ENCODE measurements at regions not wholly inside any gene's neighbourhood (a gene's known extent, or its start where the extent isn't known, plus 50 kb on each side); places are given as distances from the start of the nearest gene placed in this dataset.

DNA sequence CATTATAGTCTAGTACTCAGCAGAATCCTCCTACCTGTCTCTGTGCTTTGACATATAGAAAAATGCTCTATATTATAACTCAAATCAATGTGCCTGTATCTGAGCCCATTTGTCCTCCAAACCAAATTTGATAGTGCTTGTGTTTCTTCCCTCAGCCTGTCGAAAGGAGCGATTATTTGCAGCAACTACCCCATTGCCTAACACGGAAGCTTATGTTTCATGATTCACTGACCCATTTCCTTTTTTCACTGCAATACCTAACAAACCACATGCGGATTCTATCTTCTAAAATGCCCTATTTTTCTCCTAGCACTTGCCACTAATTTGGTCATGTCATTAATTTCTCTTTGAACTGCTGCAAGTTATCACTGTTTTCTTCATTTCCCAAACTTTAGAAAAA, 1220.6 kb upstream of the CADM2 start:
- intact Hi-C loops (cut with micrococcal nuclease): no loop called here

- intact Hi-C loops (cut with micrococcal nuclease): no loop called here
Observed at GRCh38 chr3:83740504-83740903, 1218.3 kb upstream of the CADM2 start.

DNA sequence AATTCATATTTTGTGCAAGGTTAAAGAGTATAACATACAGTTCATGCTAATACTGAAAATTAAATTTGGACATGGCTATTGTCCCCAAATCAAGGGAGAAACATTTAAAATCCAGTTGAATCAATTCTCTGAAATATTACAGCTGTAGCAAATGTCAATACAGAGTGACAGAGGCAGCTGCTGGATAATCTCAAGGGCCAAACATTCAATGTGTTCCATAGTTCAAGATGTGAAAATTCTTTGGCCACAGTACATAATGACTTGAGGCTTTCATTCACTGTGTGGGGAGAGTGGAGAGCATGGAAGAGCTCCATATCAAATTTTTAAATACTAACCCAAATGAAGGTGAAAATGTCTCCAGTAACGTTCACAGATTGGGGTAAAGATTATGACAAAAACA, 1192.8 kb upstream of the CADM2 start:
- intact Hi-C loops (cut with micrococcal nuclease): no loop called here

DNA sequence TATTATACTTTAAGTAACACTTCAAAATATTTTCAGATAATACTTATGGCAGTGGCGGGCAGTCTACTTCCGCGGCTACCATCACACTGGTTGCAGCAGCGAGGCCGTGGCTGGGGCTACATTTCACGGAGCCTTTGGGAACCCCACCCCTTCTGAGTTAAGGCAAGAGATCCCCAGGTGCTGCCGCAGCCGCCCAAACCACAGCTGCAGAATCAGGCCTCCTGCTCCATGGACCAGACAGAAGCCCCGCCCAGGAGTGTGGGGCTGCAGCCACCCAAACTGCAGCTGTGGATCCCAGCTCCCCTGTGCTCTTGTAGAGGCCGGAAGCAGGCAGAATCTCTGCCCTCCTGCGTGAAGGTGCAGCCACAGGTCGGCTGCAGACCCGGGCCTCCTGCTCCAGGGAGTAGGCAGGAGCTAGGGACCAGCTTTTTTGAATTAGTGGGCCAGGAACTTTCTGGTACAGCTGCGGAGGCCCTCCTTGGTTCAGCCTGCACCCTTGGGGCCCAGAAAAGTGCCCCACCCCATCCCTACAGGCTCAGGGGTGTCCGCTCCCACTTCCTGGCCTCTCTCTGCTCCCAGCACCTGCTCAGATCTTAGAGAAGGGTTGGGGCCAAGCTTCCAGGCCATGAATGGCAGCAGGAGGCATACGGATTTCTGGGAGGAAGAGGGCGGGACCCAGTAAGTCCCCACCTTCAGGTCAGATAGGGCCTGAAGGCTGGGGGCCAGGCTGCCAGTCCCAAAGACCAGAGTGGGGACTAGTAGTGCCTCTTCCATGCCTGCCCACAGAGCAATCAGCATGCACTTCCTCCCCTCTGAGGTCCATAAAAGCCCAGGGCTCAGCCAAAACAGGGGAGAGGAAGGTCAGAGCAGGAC, 1188.8 kb upstream of the CADM2 start:
- intact Hi-C loops (cut with micrococcal nuclease): no loop called here

DNA sequence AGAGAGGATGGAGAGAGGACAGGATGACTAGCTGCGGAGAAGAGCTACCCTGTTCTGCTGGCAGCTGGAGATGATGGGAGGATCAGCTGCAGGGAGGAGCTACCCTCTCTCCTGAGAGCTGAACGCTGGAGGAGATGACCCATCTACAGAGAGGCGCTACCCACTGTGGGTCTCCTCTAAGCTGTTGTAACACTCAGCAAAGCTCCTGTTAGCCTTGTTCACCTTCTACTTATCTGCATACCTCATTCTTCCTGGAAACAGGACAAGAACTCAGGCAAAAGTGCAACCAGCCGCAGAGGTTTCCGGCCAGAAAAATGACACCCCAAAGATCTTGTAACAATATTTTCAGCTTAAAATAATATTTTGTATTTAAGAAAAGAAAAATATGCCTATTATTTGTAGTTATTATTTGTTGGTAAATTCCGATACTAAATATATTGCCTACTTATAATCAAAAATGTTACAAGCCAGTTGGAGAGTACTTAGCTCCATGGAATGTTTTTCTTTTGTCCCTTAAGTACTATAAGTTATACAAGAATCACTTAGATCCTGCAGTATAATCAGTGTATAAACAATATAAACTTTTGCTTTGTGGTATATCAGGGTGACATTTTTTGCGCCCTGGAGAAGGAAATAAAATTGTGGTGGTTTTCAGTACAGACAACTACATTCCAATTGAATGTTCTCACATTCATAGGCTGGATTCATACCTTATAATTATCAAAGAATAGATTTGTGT, 1188.0 kb upstream of the CADM2 start:
- intact Hi-C loops (cut with micrococcal nuclease): no loop called here

DNA sequence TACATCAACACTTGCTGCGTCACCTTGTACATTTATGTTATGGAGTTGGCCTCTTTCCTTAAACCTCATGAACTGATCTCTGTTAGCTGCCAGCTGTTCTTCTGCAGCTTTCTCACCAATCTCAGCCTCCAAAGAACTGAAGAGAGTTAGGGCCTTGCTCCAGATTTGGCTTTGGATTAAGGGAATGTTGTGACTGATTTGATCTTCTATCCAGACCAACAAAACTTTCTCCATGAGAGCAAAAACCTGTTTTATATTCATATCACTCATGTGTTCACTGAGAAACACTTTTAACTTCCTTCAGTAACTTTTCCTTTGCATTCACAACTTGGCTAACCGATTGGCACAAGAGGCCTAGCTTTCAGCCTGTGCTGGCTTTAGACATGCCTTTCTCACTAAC, 1156.0 kb upstream of the CADM2 start:
- intact Hi-C loops (cut with micrococcal nuclease): no loop called here

DNA sequence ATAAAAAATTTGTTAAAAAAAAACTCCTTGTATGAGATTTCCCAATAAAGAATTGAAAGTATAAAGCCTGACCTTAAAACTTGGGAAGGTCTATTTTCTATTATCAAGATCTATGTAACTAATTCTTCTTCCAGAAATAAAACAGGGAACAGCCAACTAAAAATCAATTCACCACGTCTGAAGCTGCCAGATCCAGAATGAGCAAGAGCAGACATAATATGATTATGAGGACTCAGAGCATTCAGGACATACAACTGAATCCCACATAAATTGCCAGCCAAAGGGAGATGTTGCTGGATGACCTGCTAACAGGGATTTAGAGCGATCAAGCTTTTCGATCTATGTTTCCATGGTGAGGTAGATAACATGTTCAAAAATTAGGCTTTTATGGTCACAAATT, 1151.3 kb upstream of the CADM2 start:
- intact Hi-C loops (cut with micrococcal nuclease): no loop called here

GRCh38 chr3:83813176-83813575, 1145.6 kb upstream of the CADM2 start:
- intact Hi-C loops (cut with micrococcal nuclease): no loop called here

GRCh38 chr3:83816653-83817052, 1142.1 kb upstream of the CADM2 start:
- intact Hi-C loops (cut with micrococcal nuclease): no loop called here

GRCh38 chr3:83821506-83821905, 1137.3 kb upstream of the CADM2 start:
- intact Hi-C loops (cut with micrococcal nuclease): no loop called here

DNA sequence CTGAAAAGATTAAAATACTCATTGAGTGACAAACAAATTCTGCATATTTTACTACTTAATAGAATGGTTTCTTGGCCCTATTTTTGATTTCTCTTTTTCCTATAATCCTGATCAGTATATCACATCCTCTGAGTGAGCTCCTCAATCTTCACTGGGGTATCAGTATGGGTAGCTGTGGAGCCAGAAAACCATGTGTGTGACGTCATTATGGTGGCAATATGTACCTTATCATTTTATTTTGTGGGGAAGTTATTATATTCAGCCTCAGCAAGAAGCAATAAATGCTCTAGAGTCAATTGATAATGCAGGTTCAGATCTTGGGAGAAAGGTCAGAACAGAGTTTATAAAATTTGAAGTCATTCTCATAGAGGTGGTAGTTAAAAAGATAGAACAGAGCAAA, 1135.7 kb upstream of the CADM2 start:
- intact Hi-C loops (cut with micrococcal nuclease): no loop called here

- intact Hi-C loops (cut with micrococcal nuclease): no loop called here
Observed at GRCh38 chr3:83835040-83835439, 1123.7 kb upstream of the CADM2 start.

DNA sequence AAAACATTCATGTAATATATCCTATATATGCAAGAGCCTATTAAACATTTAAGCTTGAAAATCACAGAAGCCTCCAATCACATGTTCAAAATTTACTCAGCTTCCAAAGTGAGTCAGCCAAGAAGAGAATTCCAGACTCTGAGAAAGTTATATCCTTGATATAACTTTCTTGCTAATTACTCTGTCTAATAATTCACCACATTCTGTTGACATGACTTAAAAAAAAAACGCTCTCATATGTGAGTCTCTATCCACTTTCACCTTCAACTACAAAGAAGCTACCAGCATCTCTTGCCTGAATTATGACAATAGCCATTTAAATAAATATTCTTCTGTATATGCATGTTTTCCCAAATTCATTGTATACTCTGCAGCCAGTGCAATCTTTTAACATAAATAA, 1116.3 kb upstream of the CADM2 start:
- intact Hi-C loops (cut with micrococcal nuclease): no loop called here

DNA sequence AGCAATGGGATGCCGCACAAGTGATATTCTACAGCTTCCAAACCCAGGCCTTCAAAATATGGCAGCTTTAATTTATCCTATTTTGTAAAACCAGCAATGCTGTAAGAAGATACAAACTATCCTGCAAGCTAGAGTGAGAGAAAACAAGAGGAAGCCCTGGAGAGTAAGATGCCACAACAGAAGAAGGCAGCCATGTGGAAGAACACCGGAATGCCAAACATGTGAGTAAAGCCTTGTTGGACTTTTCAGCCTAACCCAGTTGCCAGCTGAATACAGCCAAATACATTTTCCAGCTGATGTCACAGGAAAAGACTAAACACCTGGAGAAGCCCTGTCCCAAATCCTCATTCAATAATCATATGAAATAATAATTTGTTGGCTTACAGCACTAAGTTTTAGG, 1115.1 kb upstream of the CADM2 start:
- intact Hi-C loops (cut with micrococcal nuclease): no loop called here

- intact Hi-C loops (cut with micrococcal nuclease): no loop called here
Observed at GRCh38 chr3:83849106-83849730, 1109.6 kb upstream of the CADM2 start.

DNA sequence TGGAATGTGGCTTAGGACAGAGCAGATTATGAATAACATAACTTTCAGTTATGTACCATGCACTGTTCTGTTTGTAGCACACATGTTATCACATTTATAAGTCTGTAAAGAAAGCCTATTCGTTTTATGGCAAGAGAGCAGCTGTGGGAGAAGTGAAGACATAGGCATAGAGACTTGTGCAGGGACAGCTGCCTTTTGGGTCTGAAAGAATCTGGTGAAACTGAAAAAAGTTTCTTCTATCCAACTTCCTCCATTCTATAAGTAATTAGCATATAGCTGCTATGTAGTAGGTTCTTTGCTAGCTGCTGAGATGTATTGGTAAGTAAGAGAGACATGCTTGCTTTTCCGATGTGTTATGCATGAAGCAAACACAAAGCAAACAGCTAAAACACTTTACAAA, 1095.4 kb upstream of the CADM2 start:
- intact Hi-C loops (cut with micrococcal nuclease): no loop called here

- intact Hi-C loops (cut with micrococcal nuclease): no loop called here
Observed at GRCh38 chr3:83868909-83869567, 1089.8 kb upstream of the CADM2 start.

DNA sequence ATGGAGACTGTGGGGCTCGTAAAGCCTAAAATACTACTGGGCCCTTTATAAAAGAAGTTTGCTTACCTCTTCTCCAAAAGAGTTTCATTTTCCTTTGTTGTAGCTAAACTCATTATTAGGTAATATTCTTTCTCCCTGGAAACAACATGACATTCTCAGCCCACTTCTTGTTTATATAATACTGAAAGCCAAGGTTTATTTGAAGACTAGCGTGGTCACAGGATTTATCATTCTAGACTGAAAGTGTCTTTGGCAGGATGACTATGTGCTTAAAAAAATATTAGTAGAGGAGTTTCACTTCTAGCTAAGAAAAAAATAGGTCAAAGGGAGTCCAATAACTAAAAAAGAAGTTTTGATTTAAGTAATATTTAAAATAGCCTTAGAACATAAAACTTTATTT, 1085.2 kb upstream of the CADM2 start:
- intact Hi-C loops (cut with micrococcal nuclease): no loop called here

GRCh38 chr3:83877910-83878309, 1080.9 kb upstream of the CADM2 start:
- intact Hi-C loops (cut with micrococcal nuclease): no loop called here

DNA sequence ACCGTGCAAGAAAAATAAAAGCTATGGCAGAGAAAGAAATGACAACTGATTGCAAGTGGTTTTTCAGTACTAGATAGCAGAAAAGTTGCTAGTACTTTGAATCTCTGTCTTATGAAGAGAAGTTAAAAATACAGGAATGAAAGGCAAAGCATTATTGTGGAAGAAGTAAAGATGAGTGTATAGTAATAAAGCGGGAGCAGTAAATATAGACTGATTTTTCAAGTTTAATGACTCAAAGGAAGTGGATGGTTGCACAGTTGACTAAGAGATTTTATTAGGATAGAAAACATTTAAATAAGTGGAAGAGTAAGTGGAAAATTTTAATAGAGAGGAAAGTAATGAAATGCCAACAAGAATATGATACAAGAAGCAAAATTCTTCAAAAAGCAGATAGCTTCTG, 1076.1 kb upstream of the CADM2 start:
- intact Hi-C loops (cut with micrococcal nuclease): no loop called here

DNA sequence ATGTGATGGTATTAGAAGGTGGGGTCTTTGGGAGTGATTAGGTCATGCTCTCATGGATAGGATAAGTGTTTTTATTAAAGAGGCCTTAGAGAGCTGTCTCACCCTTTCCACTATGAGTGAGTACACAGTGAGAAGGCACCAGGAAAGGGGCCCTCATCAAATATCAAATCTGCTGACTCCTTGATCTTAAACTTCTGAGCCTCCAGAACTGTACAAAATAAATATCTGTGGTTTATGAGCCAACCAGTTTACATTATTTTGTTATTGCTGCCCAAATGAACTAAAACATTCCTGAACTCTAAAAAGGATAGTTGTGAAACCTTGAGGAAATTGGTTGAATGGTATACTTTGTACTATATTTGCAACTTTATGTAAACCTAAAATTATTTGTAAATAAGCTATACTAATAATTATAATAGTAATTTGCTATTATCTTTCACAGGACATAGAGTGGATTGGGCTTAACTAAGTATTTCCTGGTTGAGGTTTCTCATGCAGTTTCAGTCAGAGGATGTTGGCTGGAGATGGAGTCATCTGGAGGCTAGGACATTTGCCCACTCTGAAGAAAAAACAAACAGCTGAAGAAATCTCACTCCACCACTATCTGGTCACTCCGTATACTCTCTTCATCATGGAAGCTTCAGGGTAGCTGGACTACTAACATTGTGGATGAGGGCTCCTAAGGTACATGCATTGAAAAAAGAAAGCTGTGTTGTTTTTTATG, 1068.6 kb upstream of the CADM2 start:
- intact Hi-C loops (cut with micrococcal nuclease): no loop called here
